ENCODE measurements at regions not wholly inside any gene's neighbourhood (a gene's known extent, or its start where the extent isn't known, plus 50 kb on each side); places are given as distances from the start of the nearest gene placed in this dataset.

GRCh38 chr18:70461323-70462077 lies 172.7 kb downstream of the SOCS6 start:
- no peak for DNase-seq (ENCODE audit: low read depth, low spot score)

- no peak for DNase-seq (ENCODE audit: low read depth, low spot score)
Measured at GRCh38 chr18:70459731-70460130, 170.9 kb downstream of the SOCS6 start.

- DNase-seq (ENCODE audit: low read depth, low spot score), result no peak
Measured at GRCh38 chr18:70459251-70459650, 170.4 kb downstream of the SOCS6 start.

GRCh38 chr18:70457788-70458187 lies 168.9 kb downstream of the SOCS6 start:
- DNase-seq (ENCODE audit: low read depth, low spot score), result no peak

GRCh38 chr18:70457223-70457622 lies 168.4 kb downstream of the SOCS6 start:
- no peak for DNase-seq (ENCODE audit: low read depth, low spot score)

- no peak for DNase-seq (ENCODE audit: low read depth, low spot score)
Measured at GRCh38 chr18:70456376-70456775, 167.5 kb downstream of the SOCS6 start.

GRCh38 chr18:70455731-70456130 lies 166.9 kb downstream of the SOCS6 start:
- DNase-seq (ENCODE audit: low read depth, low spot score), result no peak

- DNase-seq (ENCODE audit: low read depth, low spot score), result no peak
Measured at GRCh38 chr18:70454704-70455322, 166.0 kb downstream of the SOCS6 start.

- no peak for DNase-seq (ENCODE audit: low read depth, low spot score)
Measured at GRCh38 chr18:70453058-70453775, 164.4 kb downstream of the SOCS6 start.

GRCh38 chr18:70452501-70452900 lies 163.7 kb downstream of the SOCS6 start:
- no peak for DNase-seq (ENCODE audit: low read depth, low spot score)

GRCh38 chr18:70450426-70451253 lies 161.8 kb downstream of the SOCS6 start:
- DNase-seq (ENCODE audit: low read depth, low spot score), result no peak

GRCh38 chr18:70448588-70448987 lies 159.7 kb downstream of the SOCS6 start:
- no peak for DNase-seq (ENCODE audit: low read depth, low spot score)

GRCh38 chr18:70446063-70446462 lies 157.2 kb downstream of the SOCS6 start:
- no peak for DNase-seq (ENCODE audit: low read depth, low spot score)

GRCh38 chr18:70442933-70443332 lies 154.1 kb downstream of the SOCS6 start:
- no peak for DNase-seq (ENCODE audit: low read depth, low spot score)

GRCh38 chr18:70432804-70433400 lies 144.1 kb downstream of the SOCS6 start:
- no peak for DNase-seq (ENCODE audit: low read depth, low spot score)

GRCh38 chr18:70431203-70431624 lies 142.4 kb downstream of the SOCS6 start:
- DNase-seq (ENCODE audit: low read depth, low spot score), result no peak

GRCh38 chr18:70430501-70431173 lies 141.8 kb downstream of the SOCS6 start:
- DNase-seq (ENCODE audit: low read depth, low spot score), result no peak

- DNase-seq (ENCODE audit: low read depth, low spot score), result no peak
Measured at GRCh38 chr18:70429847-70430500, 141.1 kb downstream of the SOCS6 start.

GRCh38 chr18:70428439-70428838 lies 139.6 kb downstream of the SOCS6 start:
- no peak for DNase-seq (ENCODE audit: low read depth, low spot score)

- no peak for DNase-seq (ENCODE audit: low read depth, low spot score)
Measured at GRCh38 chr18:70426818-70427217, 138.0 kb downstream of the SOCS6 start.

Measured in activated CD4-positive, CD25-positive, alpha-beta regulatory T cell treated with anti-CD3 and anti-CD28 coated beads, Interleukin-2, amount 50 U/mL, for 16 hours (primary cell).